Hepatocyte (in vitro differentiated cells): ENCODE measurements at regions not wholly inside any gene's neighbourhood (a gene's known extent, or its start where the extent isn't known, plus 50 kb on each side); places are given as distances from the start of the nearest gene placed in this dataset.

ENCODE experiments used
- DNase-seq: peaks from one replicate; pipeline ENCODE4 v3.0.0-alpha.2; 2016; ENCODE audit warnings: low spot score
- H2AFZ ChIP-seq: fragments of 200-600 bp; sonication (generic); 2 replicates; pipeline ENCODE4 v1.6.0; 2016; ENCODE audit warnings: antibody characterized with exemption, mild to moderate bottlenecking
- H3K27ac ChIP-seq: fragments of 200-600 bp; sonication (generic); 2 replicates; pipeline ENCODE4 v1.5.1; 2016; ENCODE audit warnings: mild to moderate bottlenecking
- H3K27me3 ChIP-seq: fragments of 200-600 bp; sonication (generic); 2 replicates; pipeline ENCODE4 v1.6.1; 2016
- H3K36me3 ChIP-seq: fragments of 200-600 bp; sonication (generic); replicated peaks from 2 replicates; pipeline ENCODE4 v1.5.1; 2016; ENCODE audit warnings: low read depth; ENCODE audit not compliant: insufficient read depth
- H3K4me1 ChIP-seq: fragments of 200-600 bp; sonication (generic); 2 replicates; pipeline ENCODE4 v1.5.1; 2016; ENCODE audit warnings: mild to moderate bottlenecking, moderate library complexity; ENCODE audit not compliant: insufficient read depth
- H3K4me2 ChIP-seq: fragments of 200-600 bp; sonication (generic); 2 replicates; pipeline ENCODE4 v1.6.0; 2016
- H3K4me3 ChIP-seq: fragments of 200-600 bp; sonication (generic); 2 replicates; pipeline ENCODE4 v1.5.1; 2016; ENCODE audit warnings: mild to moderate bottlenecking
- H3K79me2 ChIP-seq: fragments of 200-600 bp; sonication (generic); 2 replicates; pipeline ENCODE4 v1.6.0; 2017; ENCODE audit warnings: mild to moderate bottlenecking
- H3K9me2 ChIP-seq: fragments of 200-600 bp; sonication (generic); replicated peaks from 2 replicates; pipeline ENCODE4 v1.6.0; 2017; ENCODE audit warnings: mild to moderate bottlenecking; ENCODE audit not compliant: insufficient read depth
- H3K9me3 ChIP-seq: fragments of 200-600 bp; sonication (generic); 2 replicates; pipeline ENCODE4 v1.5.1; 2016; ENCODE audit warnings: low read depth, mild to moderate bottlenecking
- H4K20me1 ChIP-seq: fragments of 200-600 bp; sonication (generic); 2 replicates; pipeline ENCODE4 v1.6.0; 2016; ENCODE audit warnings: mild to moderate bottlenecking; ENCODE audit not compliant: insufficient read depth, poor library complexity, severe bottlenecking
- EZH2 ChIP-seq: fragments of 200-600 bp; sonication (generic); IDR thresholded peaks from 2 replicates; pipeline ENCODE4 v1.6.1; 2016; ENCODE audit warnings: antibody characterized with exemption, mild to moderate bottlenecking, borderline replicate concordance
- EZH2phosphoT487 ChIP-seq: fragments of 200-600 bp; sonication (generic); IDR thresholded peaks from one replicate; pipeline ENCODE4 v1.6.1; 2018; ENCODE audit warnings: antibody characterized with exemption, mild to moderate bottlenecking, low read depth, moderate library complexity; ENCODE audit not compliant: unreplicated experiment, severe bottlenecking
- WGBS: methylation state at CpG from one replicate; pipeline ENCODE4 v1.1.6; 2016; ENCODE audit warnings: low lambda C conversion rate; ENCODE audit errors: missing lambda C conversion rate; 5-methylcytosine and 5-hydroxymethylcytosine counted together
- TF ChIP-seq, protein P1 (sequence below): fragments of 200-600 bp; sonication (generic); IDR thresholded peaks from 2 replicates; pipeline ENCODE4 v1.5.1; 2016; ENCODE audit warnings: antibody characterized with exemption, mild to moderate bottlenecking; ENCODE audit not compliant: poor library complexity

DNA sequence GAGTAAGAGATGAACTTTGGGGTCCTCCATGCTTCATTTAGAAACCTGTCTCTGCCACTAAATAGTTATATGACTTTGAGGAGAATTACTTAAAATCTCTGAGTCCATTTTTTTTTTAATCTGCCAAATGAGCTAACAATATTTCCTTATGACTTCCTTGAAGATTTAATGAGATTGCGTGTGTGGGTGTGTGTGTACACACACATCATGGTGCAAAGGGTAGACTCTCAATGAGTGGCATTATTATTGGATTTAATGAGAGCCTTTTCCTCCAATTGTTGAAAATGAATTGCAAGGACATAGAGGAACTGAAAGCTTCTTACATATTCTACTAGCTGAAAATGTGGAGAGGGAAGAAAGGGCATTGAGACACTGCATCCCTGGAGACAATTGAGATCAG is 573.5 kb upstream of the LUZP2 start:
- TF ChIP-seq, protein P1, sequence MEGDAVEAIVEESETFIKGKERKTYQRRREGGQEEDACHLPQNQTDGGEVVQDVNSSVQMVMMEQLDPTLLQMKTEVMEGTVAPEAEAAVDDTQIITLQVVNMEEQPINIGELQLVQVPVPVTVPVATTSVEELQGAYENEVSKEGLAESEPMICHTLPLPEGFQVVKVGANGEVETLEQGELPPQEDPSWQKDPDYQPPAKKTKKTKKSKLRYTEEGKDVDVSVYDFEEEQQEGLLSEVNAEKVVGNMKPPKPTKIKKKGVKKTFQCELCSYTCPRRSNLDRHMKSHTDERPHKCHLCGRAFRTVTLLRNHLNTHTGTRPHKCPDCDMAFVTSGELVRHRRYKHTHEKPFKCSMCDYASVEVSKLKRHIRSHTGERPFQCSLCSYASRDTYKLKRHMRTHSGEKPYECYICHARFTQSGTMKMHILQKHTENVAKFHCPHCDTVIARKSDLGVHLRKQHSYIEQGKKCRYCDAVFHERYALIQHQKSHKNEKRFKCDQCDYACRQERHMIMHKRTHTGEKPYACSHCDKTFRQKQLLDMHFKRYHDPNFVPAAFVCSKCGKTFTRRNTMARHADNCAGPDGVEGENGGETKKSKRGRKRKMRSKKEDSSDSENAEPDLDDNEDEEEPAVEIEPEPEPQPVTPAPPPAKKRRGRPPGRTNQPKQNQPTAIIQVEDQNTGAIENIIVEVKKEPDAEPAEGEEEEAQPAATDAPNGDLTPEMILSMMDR, result no peak
- no peak for TF ChIP-seq EZH2phosphoT487
- no peak for TF ChIP-seq EZH2
- H3K9me2 ChIP-seq, result no peaks in the 10 kb centered on the region
- H3K79me2 ChIP-seq, result no peaks in the 10 kb centered on the region
- H3K9me3 ChIP-seq, result no peaks in the 10 kb centered on the region
- H3K4me2 ChIP-seq, result no peak overlapping the region
- H3K4me1 ChIP-seq, result no peaks in the 10 kb centered on the region
- DNase-seq, result no peak
- no peak overlapping the region for H3K27ac ChIP-seq
- H2AFZ ChIP-seq, result no peak overlapping the region
- H3K36me3 ChIP-seq, result no peaks in the 10 kb centered on the region
- no peak overlapping the region for H3K4me3 ChIP-seq
- 83% methylated on average over 1 of the region's 1 CpG for WGBS
- no peaks in the 10 kb centered on the region for H3K27me3 ChIP-seq
- H4K20me1 ChIP-seq, result no peaks in the 10 kb centered on the region

DNA sequence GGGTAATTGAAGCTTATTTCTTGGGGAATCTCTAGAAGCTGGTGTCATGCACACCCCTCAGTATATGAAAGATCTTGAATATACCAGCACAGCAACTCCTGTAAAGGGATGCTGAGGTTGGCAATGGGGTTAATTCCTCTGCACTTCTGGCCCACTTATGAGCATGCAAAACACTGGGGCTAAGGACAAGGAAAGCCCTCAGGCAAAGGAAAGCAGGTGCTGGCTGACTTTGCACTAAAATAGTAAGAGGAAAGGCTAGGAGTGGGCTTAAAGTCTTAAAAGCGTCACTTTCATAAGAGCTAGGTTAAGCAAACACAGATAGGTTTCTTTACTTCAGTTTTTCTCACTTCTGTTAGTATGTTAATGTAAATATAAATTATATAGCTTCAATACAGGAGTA is 572.6 kb upstream of the LUZP2 start:
- Histone ChIP-seq H4K20me1 (no peaks in the 10 kb centered on the region), H3K4me1 (no peaks in the 10 kb centered on the region), H3K9me2 (no peaks in the 10 kb centered on the region), H3K79me2 (no peaks in the 10 kb centered on the region), H3K27me3 (no peaks in the 10 kb centered on the region), H3K27ac (no peak overlapping the region), H3K36me3 (no peaks in the 10 kb centered on the region), H2AFZ (no peak overlapping the region), H3K4me3 (no peak overlapping the region), H3K4me2 (no peak overlapping the region), H3K9me3 (no peaks in the 10 kb centered on the region)
- no peak for DNase-seq
- no peak for TF ChIP-seq EZH2phosphoT487
- WGBS, result 72% methylated on average over 1 of the region's 1 CpG

DNA sequence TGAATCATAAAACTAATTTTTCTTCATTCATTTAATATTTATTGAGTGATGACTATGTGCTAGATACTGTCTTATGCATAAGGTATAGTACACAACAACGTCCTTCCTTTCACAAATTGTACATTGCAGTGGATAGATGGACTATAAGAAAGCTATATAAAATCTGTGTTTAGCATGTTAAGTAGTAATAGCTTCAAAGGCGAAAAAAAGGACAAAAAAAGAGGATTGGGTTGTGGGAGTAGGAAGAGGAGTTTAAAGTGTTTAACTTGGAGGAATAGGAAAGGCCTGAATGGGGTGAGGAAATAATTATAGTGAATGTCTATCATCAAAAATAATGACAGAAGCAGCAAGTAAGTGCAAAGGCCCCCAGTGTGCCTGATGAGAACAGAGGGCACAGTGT is 565.4 kb upstream of the LUZP2 start:
- Histone ChIP-seq H3K9me2 (no peaks in the 10 kb centered on the region), H3K79me2 (no peaks in the 10 kb centered on the region), H3K27ac (no peak overlapping the region), H3K4me3 (no peak overlapping the region), H4K20me1 (no peaks in the 10 kb centered on the region), H3K9me3 (no peaks in the 10 kb centered on the region), H3K4me2 (no peak overlapping the region), H2AFZ (no peak overlapping the region), H3K36me3 (no peaks in the 10 kb centered on the region), H3K4me1 (peaks cover 6% of the 10 kb centered on the region), H3K27me3 (no peaks in the 10 kb centered on the region)
- TF ChIP-seq EZH2phosphoT487, result no peak
- TF ChIP-seq, protein P1, result no peak
- WGBS, result 80% methylated on average over 2 of the region's 2 CpGs
- no peak for DNase-seq

DNA sequence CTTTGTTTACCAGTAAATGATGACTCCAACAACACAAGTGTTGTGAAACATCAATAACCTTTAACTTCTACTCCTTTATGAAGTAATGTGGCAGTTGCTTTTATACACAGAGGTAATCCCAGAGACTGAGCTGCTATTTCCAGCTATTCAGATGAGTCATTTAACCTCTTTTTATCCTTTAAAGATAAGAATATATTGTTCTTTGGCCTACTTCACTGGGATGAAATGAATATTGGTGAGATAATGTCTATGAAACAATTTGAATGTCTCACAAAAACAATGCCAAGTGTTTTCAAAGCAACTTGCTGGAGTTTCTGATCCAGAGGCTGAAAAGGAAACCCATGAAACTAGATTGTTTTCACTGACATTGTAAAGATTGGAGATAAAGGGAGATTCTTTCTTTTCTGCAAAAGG is 564.4 kb upstream of the LUZP2 start:
- no peaks in the 10 kb centered on the region for H3K27me3 ChIP-seq
- H3K4me1 ChIP-seq, result peaks cover 6% of the 10 kb centered on the region
- no peaks in the 10 kb centered on the region for H3K9me2 ChIP-seq
- no peak overlapping the region for H3K4me2 ChIP-seq
- TF ChIP-seq EZH2 (no peak), EZH2phosphoT487 (no peak)
- TF ChIP-seq, protein P1, result no peak
- no peaks in the 10 kb centered on the region for H3K36me3 ChIP-seq
- DNase-seq, result peak; percentile 17
- H2AFZ ChIP-seq, result no peak overlapping the region
- no peak overlapping the region for H3K4me3 ChIP-seq
- no peaks in the 10 kb centered on the region for H3K9me3 ChIP-seq
- peak overlapping the region; percentile 25 for H3K27ac ChIP-seq
- H4K20me1 ChIP-seq, result no peaks in the 10 kb centered on the region
- H3K79me2 ChIP-seq, result no peaks in the 10 kb centered on the region
